Right lobe of liver (tissue), 6 donors: ENCODE measurements at regions not wholly inside any gene's neighbourhood (a gene's known extent, or its start where the extent isn't known, plus 50 kb on each side); places are given as distances from the start of the nearest gene placed in this dataset.

Source experiments
- ATAC-seq, 4 donors: fragments of 200-7000 bp; cut with Tn5 transposase; one replicate each; pipeline ENCODE4 v1.9.1; 2020; ENCODE audit warnings: mild to moderate bottlenecking in 4 of 4, moderate library complexity in 4 of 4
- DNase-seq, 3 donors: peaks; one replicate each; pipeline ENCODE4 v3.0.0-alpha.2; 2020
- H3K27ac ChIP-seq, 3 donors: fragments of 200-600 bp; one replicate each; pipeline ENCODE4 v1.8.0; 2022
- H3K27me3 ChIP-seq, 2 donors: fragments of 200-600 bp; one replicate each; pipeline ENCODE4 v1.8.0; 2022
- H3K36me3 ChIP-seq, 4 donors: fragments of 200-600 bp; sonication (generic) in 1 of 4; one replicate each; pipeline versions ENCODE4 v1.5.1 to v1.8.0; 2017 to 2022; ENCODE audit warnings: control low read depth in 1 of 4
- H3K4me1 ChIP-seq, 4 donors: fragments of 200-600 bp; sonication (generic) in 1 of 4; one replicate each; pipeline versions ENCODE4 v1.5.1 to v1.8.0; 2017 to 2022; ENCODE audit warnings: control low read depth in 1 of 4
- H3K4me3 ChIP-seq, 3 donors: fragments of 200-600 bp; one replicate each; pipeline ENCODE4 v1.8.0; 2022
- H3K9me3 ChIP-seq, 4 donors: fragments of 200-600 bp; sonication (generic) in 1 of 4; one replicate each; pipeline versions ENCODE4 v1.5.1 to v1.8.0; 2017 to 2022; ENCODE audit warnings: control low read depth in 1 of 4
- CTCF ChIP-seq, 4 donors: fragments of 200-600 bp in 3 of 4; fragments of 450-650 bp in 1 of 4; IDR thresholded peaks; one replicate each; pipeline versions ENCODE4 v1.5.1 to v1.8.0; 2016 to 2022; ENCODE audit warnings: antibody characterized with exemption in 4 of 4, mild to moderate bottlenecking in 2 of 4
- POLR2A ChIP-seq: fragments of 450-650 bp; IDR thresholded peaks from one replicate; pipeline ENCODE4 v1.6.1; 2017; ENCODE audit warnings: antibody characterized with exemption, mild to moderate bottlenecking
- WGBS: methylation state at CpG from one replicate; pipeline ENCODE4 v1.1.6; 2018; ENCODE audit warnings: low coverage, low lambda C conversion rate; ENCODE audit not compliant: insufficient coverage; ENCODE audit errors: missing lambda C conversion rate; 5-methylcytosine and 5-hydroxymethylcytosine counted together
- intact Hi-C, 2 donors: fragments of 100-400 bp; cut with DNase I; formaldehyde crosslinking; loops; one replicate each; pipeline versions ENCODE4 v1.11.2 to v1.14.1; 2022
- donor health status: DM: no; HTN: yes; CAD: no.
- donor health status: DM: no; HTN: no; CAD: no.
- donor health status: DM: no; HTN: no; CAD: no.
- donor health status: DM: no; HTN: yes; CAD: no.
- donor health status: DM: no; HTN: yes; CAD: no.

- Histone ChIP-seq H3K4me3 (no peak overlapping the region), H3K27me3 (no peaks in the 10 kb centered on the region), H3K27ac (no peak overlapping the region), H3K9me3 (no peaks in the 10 kb centered on the region), H3K36me3 (no peaks in the 10 kb centered on the region), H3K4me1 (no peaks in the 10 kb centered on the region)
- intact Hi-C loops, result no loop called here
- DNase-seq (no peak), ATAC-seq (no peak)
- no peak for TF ChIP-seq CTCF (IDR thresholded peaks at IDR 0.05)
- no peak for TF ChIP-seq POLR2A
- 86% methylated on average over 5 of the region's 6 CpGs for WGBS
Observed at GRCh38 chr18:56493531-56493930, 144.9 kb downstream of the TXNL1 start.

- no peaks in the 10 kb centered on the region for H3K27me3 ChIP-seq
- ATAC-seq (no peak), DNase-seq (no peak)
- TF ChIP-seq CTCF (IDR thresholded peaks at IDR 0.05) (no peak), POLR2A (no peak)
- no peaks in the 10 kb centered on the region for H3K4me1 ChIP-seq
- intact Hi-C loops, result no loop called here
- H3K27ac ChIP-seq, result no peak overlapping the region
- H3K36me3 ChIP-seq, result no peaks in the 10 kb centered on the region
- no peaks in the 10 kb centered on the region for H3K9me3 ChIP-seq
- no peak overlapping the region for H3K4me3 ChIP-seq
Observed at GRCh38 chr18:56492136-56492535, 146.3 kb downstream of the TXNL1 start.

- Histone ChIP-seq H3K27me3 (no peaks in the 10 kb centered on the region), H3K9me3 (no peaks in the 10 kb centered on the region), H3K4me3 (no peak overlapping the region), H3K36me3 (no peaks in the 10 kb centered on the region), H3K27ac (no peak overlapping the region), H3K4me1 (no peaks in the 10 kb centered on the region)
- DNase-seq (no peak), ATAC-seq (peak; percentile 32 to 66 (median 46))
- intact Hi-C loops, result no loop called here
- WGBS, result 50% methylated on average over 4 of the region's 4 CpGs
- peak in 1 of 4 donors; percentile 32 for TF ChIP-seq CTCF (IDR thresholded peaks at IDR 0.05)
- no peak for TF ChIP-seq POLR2A
Observed at GRCh38 chr18:56490942-56491341, 147.4 kb downstream of the TXNL1 start.

GRCh38 chr18:56489893-56490292, 148.5 kb downstream of the TXNL1 start:
- 62% methylated on average over 5 of the region's 5 CpGs for WGBS
- peak in 3 of 4 donors; percentile 23 to 55 (median 44) for ATAC-seq
- TF ChIP-seq CTCF (IDR thresholded peaks at IDR 0.05) (no peak), POLR2A (no peak)

GRCh38 chr18:56488739-56489138, 149.7 kb downstream of the TXNL1 start:
- WGBS, result 63% methylated on average over 3 of the region's 7 CpGs
- H3K9me3 ChIP-seq, result no peaks in the 10 kb centered on the region

More at GRCh38 chr18:56489893-56490292, 148.5 kb downstream of the TXNL1 start:
- Histone ChIP-seq H3K4me3 (no peak overlapping the region), H3K9me3 (no peaks in the 10 kb centered on the region), H3K4me1 (no peaks in the 10 kb centered on the region), H3K27ac (no peak overlapping the region), H3K27me3 (no peaks in the 10 kb centered on the region), H3K36me3 (no peaks in the 10 kb centered on the region)
- intact Hi-C loops, result no loop called here
- DNase-seq, result no peak

More at GRCh38 chr18:56488739-56489138, 149.7 kb downstream of the TXNL1 start:
- no peak overlapping the region for H3K4me3 ChIP-seq
- no peak overlapping the region for H3K27ac ChIP-seq
- DNase-seq, result no peak
- TF ChIP-seq POLR2A, result no peak
- TF ChIP-seq CTCF (IDR thresholded peaks at IDR 0.05), result no peak
- H3K27me3 ChIP-seq, result no peaks in the 10 kb centered on the region
- ATAC-seq, result no peak
- intact Hi-C loops, result no loop called here
- no peaks in the 10 kb centered on the region for H3K36me3 ChIP-seq
- no peaks in the 10 kb centered on the region for H3K4me1 ChIP-seq
